ENCODE measurements at regions not wholly inside any gene's neighbourhood (a gene's known extent, or its start where the extent isn't known, plus 50 kb on each side); places are given as distances from the start of the nearest gene placed in this dataset.
"Not testable (repeated sequence)": the region's sequence is repeated elsewhere in the genome, so short reads cannot be mapped to it uniquely, and the experiment has no call there.

GRCh38 chr2:19617257-19617848, 258.9 kb upstream of the OSR1 start:
- Histone ChIP-seq H3K36me3 (ENCODE audit: control insufficient read depth, insufficient read depth, low read length) (no peaks in the 10 kb centered on the region), H3K4me1 (ENCODE audit: control insufficient read depth, insufficient read depth, low read length) (no peaks in the 10 kb centered on the region), H3K9ac (ENCODE audit: extremely low read depth, low read length, poor library complexity, severe bottlenecking) (no peak overlapping the region), H3K27ac (ENCODE audit: low read depth, low read length) (no peak overlapping the region), H3K9me3 (ENCODE audit: control insufficient read depth, low read length) (peaks cover 27% of the 10 kb centered on the region), H3K27me3 (ENCODE audit: control insufficient read depth, insufficient read depth, low read length, poor library complexity, severe bottlenecking) (no peaks in the 10 kb centered on the region), H3K4me3 (ENCODE audit: low read length) (no peak overlapping the region)
- WGBS, 2 experiments (ENCODE audit: insufficient coverage in 1 of 2, insufficient read length in 1 of 2): 87% methylated on average over 1 of the region's 1 CpG; no CpG with 5 or more reads in 1 of the 2 experiments
- no peak overlapping the region for H3K27ac Mint-ChIP-seq
- H3K9me3 Mint-ChIP-seq: peaks cover 58% of the 10 kb centered on the region
- no peaks in the 10 kb centered on the region for H3K4me1 Mint-ChIP-seq
- no peak for TF ChIP-seq CTCF (conservative IDR thresholded peaks at IDR 0.05)
- no peak overlapping the region for H3K4me3 Mint-ChIP-seq
- H3K36me3 Mint-ChIP-seq (ENCODE audit: low read depth): peaks cover 6% of the 10 kb centered on the region
- H3K27me3 Mint-ChIP-seq (ENCODE audit: insufficient read depth): peaks cover 7% of the 10 kb centered on the region
- DNase-seq: no peak

GRCh38 chr2:19615402-19615801, 257.0 kb upstream of the OSR1 start:
- 85 to 96% methylated on average over 2 to 6 of the region's 6 CpGs for WGBS, 2 experiments (ENCODE audit: insufficient coverage in 1 of 2, insufficient read length in 1 of 2)
- H3K4me1 Mint-ChIP-seq; H3K36me3 Mint-ChIP-seq (ENCODE audit: low read depth); DNase-seq; H3K27ac ChIP-seq (ENCODE audit: low read depth, low read length); H3K4me1 ChIP-seq (ENCODE audit: control insufficient read depth, insufficient read depth, low read length); H3K9ac ChIP-seq (ENCODE audit: extremely low read depth, low read length, poor library complexity, severe bottlenecking); H3K27me3 Mint-ChIP-seq (ENCODE audit: insufficient read depth); H3K27me3 ChIP-seq (ENCODE audit: control insufficient read depth, insufficient read depth, low read length, poor library complexity, severe bottlenecking); H3K4me3 ChIP-seq (ENCODE audit: low read length); H3K4me3 Mint-ChIP-seq; H3K36me3 ChIP-seq (ENCODE audit: control insufficient read depth, insufficient read depth, low read length); H3K27ac Mint-ChIP-seq: not testable (repeated sequence)
- peaks cover 58% of the 10 kb centered on the region for H3K9me3 Mint-ChIP-seq
- peaks cover 27% of the 10 kb centered on the region for H3K9me3 ChIP-seq (ENCODE audit: control insufficient read depth, low read length)

- Histone ChIP-seq H3K4me3 (ENCODE audit: low read length) (no peak overlapping the region), H3K27ac (ENCODE audit: low read depth, low read length) (no peak overlapping the region), H3K4me1 (ENCODE audit: control insufficient read depth, insufficient read depth, low read length) (no peaks in the 10 kb centered on the region), H3K27me3 (ENCODE audit: control insufficient read depth, insufficient read depth, low read length, poor library complexity, severe bottlenecking) (no peaks in the 10 kb centered on the region), H3K36me3 (ENCODE audit: control insufficient read depth, insufficient read depth, low read length) (no peaks in the 10 kb centered on the region), H3K9ac (ENCODE audit: extremely low read depth, low read length, poor library complexity, severe bottlenecking) (no peak overlapping the region), H3K9me3 (ENCODE audit: control insufficient read depth, low read length) (peaks cover 27% of the 10 kb centered on the region)
- H3K9me3 Mint-ChIP-seq: peaks cover 56% of the 10 kb centered on the region
- no peak overlapping the region for H3K4me3 Mint-ChIP-seq
- DNase-seq: no peak
- peaks cover 6% of the 10 kb centered on the region for H3K36me3 Mint-ChIP-seq (ENCODE audit: low read depth)
- H3K27me3 Mint-ChIP-seq (ENCODE audit: insufficient read depth): peaks cover 4% of the 10 kb centered on the region
- 71% methylated on average over 2 of the region's 2 CpGs; no CpG with 5 or more reads in 1 of the 2 experiments for WGBS, 2 experiments (ENCODE audit: insufficient coverage in 1 of 2, insufficient read length in 1 of 2)
- no peak for TF ChIP-seq CTCF (conservative IDR thresholded peaks at IDR 0.05)
- H3K4me1 Mint-ChIP-seq: no peaks in the 10 kb centered on the region
- no peak overlapping the region for H3K27ac Mint-ChIP-seq
These were observed 255.6 kb upstream of the OSR1 start for GRCh38 chr2:19614066-19614465.
